NCI-H1694 (cell line): ENCODE measurements at regions not wholly inside any gene's neighbourhood (a gene's known extent, or its start where the extent isn't known, plus 50 kb on each side); places are given as distances from the start of the nearest gene placed in this dataset.

Source experiments
- DNase-seq: peaks from one replicate; lab custom pipeline; 2025; lab: John Stamatoyannopoulos, UW

DNA sequence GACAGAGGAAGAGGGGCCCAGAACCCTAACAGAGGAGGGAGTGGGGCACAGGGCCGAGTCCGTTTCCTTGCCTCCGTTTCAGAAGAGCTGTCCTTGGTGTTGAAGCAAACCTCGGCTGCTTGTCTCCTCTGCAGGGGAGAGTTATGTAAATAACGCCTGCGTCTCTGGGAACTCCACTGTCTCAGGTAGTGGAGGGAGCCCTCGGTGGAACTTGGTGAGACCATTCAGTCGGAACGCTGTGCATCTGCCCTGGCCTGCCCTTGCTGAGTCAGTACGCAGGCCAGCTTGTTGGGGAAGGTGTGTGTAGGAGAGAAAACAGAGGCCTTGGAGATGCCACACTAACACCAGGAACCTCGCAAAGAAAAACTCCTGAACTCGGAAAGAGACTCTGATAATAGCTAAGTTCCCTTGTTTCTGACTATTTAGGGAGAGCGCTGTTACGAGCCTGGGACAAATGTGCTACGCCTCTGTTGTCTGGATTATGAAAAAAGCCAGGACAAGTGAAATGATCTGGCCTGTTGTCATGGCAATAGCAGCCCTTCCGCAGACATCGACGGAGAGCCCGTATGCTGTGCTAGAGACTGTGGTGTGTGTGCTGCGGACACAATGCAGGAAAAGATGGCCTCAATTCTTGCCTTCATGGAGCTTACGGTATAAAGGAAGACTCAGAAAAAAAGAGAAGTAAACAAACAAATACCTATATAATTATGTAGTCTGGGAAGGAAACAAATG lies 94.6 kb upstream of the AKT3 start:
- DNase-seq, result peak; percentile 99

- DNase-seq, result no peak
These were observed 93.8 kb upstream of the AKT3 start for GRCh38 chr1:243943671-243944428.

DNA sequence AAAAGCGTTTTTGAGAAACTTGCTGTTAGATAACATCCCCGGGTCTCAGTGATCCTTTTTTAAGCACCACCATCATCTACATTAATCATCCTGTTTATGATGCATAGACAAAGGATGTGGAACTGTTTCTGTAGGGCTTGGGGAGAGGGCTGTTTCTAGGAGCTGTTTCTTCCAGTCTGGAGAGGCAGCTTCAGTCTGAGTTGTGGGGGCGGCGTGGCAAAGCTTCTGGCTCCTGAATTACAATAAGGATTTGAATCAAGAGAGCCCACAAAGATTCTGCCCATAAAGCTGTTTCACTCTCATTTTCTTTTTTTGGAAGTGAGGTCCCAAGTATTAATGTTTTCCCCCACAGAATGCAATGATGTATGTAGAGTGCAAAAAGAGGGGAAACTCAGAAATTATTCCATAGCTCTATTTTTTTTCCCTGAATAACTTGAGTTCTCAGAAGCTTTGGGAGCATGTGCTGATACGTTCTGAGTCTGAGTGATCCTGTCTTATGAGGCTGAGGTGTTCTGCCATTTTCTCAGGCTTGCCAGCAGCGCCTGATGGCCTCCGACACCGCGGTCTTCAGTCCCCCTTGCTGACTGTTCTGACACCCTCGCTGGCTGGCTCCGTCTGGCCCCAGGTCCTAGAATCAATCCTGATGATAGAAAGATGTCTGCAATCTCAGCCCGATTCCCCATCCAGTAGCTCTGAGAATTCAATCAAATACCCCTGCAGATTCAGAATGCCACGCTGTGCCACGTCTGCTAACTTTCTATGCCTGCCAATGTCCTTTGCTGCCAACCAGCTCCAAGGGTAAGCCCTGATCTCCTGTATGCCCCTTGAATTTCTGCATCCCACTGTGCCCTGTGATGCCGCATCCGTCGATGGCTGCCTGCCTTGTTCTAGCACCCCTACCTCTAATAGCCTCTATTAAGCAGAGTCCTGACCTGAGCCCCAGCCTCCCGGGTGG lies 92.4 kb upstream of the AKT3 start:
- DNase-seq, result no peak

- no peak for DNase-seq
These were observed 90.4 kb upstream of the AKT3 start for GRCh38 chr1:243940451-243940850.

- no peak for DNase-seq
These were observed 89.3 kb upstream of the AKT3 start for GRCh38 chr1:243939167-243939848.

DNA sequence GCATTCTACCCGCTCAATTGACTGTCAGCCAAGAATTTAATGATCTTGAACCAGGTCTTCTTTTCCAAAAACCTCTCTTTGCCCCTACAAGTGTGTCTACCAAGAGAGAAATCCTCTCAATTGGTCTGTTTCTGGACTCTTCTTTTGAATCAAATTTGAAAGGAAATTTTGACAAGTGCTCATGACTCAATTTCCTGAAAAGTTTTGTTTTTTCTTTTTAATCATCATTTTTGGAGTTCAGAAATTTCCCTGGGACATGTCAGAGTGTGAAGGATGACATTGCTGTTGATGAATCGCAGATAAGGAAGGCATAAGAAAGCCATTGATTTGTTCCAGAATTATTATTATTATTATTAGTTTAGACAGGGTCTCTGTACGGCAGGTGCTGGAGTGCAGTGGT lies 88.2 kb upstream of the AKT3 start:
- no peak for DNase-seq

DNA sequence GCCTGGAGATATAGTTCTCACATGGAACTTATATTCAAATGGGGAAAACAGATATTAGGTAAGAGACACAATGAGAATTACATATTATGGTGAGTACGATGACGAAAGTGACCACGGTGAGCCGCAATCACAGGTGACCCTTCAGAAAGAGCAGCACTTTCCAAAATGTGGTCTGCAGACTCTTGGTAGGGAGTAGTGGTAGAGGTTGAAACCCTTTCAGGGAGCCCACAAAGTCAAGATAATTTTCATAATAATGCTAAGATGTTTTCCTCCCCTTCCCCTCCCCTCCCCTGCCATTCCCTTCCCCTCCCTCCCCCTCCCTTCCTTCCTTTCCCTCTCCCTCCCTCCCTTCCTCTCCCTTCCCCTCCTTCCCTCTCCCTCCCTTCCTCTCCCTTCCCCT lies 83.5 kb upstream of the AKT3 start:
- DNase-seq, result no peak

DNA sequence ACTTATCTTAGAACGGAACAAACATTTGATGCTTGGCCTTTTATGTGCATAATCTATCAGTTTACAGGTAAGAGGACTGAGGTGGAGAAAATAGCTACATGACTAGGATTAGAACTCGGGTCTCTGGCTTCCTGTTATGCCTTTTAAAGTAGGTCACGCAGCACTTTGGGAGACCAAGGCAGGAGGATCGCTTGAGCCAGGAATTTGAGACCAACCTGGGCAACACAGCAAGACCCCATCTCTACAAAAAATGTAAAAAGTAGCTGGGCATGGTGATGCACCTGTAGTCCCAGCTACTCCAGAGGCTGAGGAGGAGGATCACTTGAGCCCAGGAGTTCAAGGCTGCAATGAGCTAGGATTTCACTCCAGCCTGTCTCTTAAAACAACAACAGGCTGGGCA lies 81.9 kb upstream of the AKT3 start:
- no peak for DNase-seq

DNA sequence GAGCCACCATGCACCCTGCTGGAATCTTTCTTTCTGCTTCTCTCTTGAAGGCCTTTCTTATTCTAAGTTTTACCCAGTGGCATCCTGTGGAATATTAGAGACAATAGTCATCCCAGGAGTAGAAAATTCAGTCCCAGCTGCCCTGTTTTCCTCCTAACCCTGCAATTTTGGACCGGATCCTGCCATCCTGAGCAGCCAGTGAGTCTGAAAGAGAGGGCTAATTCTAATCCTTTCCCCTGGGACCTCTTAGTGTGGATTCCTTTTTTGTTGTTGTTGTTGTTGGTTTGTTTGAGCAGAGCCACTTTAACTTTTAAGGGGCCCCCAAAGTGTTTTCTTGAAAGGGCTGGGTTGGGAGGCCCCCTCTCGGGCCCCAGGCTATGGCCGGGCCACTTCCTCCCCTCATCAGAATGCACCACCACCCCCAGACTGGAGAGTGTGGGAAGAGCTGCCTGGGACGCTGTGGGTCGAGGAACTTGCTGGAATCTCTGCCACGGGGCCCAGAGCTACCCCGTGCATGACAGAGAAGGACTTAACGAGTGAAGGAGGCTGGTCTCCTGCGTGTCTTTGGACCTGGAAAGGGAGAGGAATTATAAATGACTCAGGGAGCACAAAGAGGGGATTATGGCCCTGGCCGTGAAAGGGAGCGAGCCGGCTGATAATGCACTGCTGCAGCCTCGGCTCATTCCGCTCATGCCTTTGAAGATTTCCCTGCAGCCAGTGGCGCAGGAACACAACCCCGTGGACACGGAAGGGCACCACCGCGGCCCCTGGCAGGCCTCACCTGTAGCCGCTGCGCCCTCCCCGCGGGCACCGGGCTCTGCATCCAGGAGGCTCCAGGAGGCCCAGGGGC lies 81.0 kb upstream of the AKT3 start:
- DNase-seq, result no peak

GRCh38 chr1:243927381-243927780 lies 77.3 kb upstream of the AKT3 start:
- no peak for DNase-seq

DNA sequence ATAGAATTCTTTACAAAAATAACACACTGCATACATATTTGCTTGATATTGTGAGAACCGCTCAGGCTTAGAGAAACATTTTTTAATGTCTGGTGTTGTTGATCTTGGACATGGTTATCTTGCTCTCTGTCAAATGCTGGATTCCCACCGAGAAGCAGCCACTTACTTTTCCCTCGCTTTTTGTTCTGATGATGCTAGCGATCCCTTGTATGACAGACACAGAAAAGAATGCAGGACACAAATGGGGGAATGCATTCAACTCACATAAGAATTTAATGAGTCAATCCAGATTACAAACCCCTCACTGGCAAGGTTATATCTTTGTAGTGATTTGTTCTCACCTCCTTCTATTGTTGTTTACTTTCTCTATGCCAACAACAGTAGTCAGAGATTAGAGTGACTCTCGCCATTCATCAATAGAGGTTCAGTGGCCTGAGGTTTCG lies 76.8 kb upstream of the AKT3 start:
- no peak for DNase-seq

DNA sequence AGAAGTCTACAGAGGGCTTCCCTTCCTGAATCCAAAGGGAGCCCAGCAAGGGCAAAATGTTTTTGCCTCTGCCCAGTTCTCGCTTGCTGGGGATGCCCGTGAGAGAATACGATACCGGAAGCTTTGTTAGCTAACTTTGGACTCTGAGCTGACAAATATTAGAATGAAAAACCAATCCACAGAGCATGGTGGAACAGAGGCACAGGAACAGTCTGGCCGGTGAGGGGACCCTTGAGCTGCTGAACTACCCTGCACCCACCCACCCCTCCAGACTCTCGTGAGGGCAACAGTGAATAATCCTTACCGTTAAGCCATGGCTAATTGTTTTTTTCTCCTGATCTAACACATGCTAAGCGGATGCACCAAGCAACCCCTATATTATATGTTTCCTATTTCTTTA lies 76.3 kb upstream of the AKT3 start:
- no peak for DNase-seq

- no peak for DNase-seq
These were observed 74.7 kb upstream of the AKT3 start for GRCh38 chr1:243924588-243925349.

GRCh38 chr1:243924188-243924587 lies 74.1 kb upstream of the AKT3 start:
- no peak for DNase-seq

DNA sequence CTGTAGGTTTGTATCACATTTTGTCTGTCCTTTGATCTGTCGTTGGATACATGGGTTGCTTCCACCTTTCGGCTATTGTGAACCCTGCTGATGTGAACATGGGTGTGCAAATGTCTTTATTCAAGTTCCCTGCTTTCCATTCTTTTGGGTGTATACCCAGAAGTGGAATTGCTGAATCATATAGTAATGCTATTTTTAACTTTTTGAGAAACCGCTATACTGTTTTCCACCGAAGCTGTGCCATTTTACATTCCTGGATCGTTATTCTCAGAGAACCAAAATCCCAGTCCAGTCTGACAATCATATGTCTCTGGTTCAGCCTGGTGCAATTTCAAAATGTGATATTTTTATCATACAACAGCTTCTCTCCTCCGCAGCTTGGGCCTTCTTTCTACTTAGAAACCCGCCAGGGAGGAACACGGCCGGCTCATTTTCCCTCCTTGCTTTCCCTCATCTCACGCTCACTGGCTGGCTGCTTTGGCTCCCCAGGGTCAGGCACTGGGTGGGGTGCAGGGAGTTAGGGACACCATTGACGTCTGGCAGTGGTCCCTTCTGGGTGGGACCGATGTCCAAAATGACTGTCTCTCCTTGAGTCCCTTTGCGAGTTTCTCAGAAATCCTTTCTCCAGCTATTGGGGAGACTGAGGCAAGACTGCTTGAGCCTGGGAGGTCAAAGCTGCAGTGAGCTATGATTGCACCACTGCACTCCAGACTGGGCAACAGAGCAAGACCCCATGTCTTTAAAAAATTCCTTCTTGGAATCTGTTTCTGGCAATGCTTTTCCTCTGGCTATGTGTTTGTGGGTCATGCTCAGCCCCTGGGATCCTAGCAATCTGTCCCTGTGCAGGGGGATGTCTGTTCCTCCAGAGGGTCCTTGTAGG lies 73.5 kb upstream of the AKT3 start:
- DNase-seq, result no peak

- DNase-seq, result no peak
These were observed 71.1 kb upstream of the AKT3 start for GRCh38 chr1:243921111-243921510.

GRCh38 chr1:243917863-243918565 lies 68.0 kb upstream of the AKT3 start:
- DNase-seq, result peak; percentile 98

- DNase-seq, result peak; percentile 100
These were observed 67.3 kb upstream of the AKT3 start for GRCh38 chr1:243917177-243917862.
